ENCODE measurements at regions not wholly inside any gene's neighbourhood (a gene's known extent, or its start where the extent isn't known, plus 50 kb on each side); places are given as distances from the start of the nearest gene placed in this dataset.
"Not testable (repeated sequence)": the region's sequence is repeated elsewhere in the genome, so short reads cannot be mapped to it uniquely, and the experiment has no call there.

DNA sequence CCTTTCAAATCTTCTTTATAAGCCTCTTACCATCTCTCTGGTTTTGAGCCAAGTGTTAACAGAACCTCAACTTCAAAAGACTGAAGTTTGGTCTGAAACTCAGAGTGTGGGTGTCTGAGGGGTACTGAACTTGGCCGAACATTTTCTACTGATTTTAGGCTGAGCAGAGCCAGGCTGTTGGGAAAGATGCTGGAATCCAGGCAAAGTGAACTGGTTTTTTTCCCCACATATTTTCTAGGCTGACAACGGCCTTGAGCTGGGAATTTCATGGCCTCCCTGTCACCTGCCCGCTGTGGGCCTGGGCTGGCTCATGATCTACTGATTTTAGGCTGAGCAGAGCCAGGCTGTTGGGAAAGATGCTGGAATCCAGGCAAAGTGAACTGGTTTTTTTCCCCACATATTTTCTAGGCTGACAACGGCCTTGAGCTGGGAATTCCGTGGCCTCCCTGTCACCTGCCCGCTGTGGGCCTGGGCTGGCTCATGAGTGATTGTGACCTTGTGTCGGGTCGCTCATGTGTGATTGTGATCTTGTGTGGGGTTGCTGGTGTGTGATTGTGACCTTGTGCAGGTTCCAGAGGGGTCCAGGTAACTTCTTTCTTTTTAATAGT is 204.4 kb downstream of the NPIPB11 start:
- DNase-seq (ENCODE audit: low read depth in 2 of 3, low spot score in 2 of 3), result not testable (repeated sequence)

GRCh38 chr16:29201296-29202024 is 205.1 kb downstream of the NPIPB11 start:
- not testable (repeated sequence) for DNase-seq (ENCODE audit: low read depth in 2 of 3, low spot score in 2 of 3)

DNA sequence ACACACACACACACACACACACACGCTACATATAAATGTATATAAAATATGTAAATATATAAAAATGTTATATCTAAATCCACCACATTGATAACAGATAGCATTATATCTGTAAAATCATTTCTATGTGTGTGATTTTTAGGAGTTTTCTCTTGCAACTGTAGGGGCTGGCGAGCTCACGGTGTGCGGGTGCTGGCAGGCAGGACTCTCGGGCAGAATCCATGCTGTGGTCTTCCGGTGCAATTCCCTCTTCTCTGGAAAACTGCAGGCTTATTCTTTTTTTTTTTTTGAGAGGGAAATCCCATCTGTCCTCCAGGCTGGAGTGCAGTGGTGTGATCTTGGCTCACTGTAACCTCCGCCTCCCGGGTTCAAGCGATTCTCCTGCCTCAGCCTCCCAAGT is 205.8 kb downstream of the NPIPB11 start:
- DNase-seq (ENCODE audit: low read depth in 2 of 3, low spot score in 2 of 3), result not testable (repeated sequence)

DNA sequence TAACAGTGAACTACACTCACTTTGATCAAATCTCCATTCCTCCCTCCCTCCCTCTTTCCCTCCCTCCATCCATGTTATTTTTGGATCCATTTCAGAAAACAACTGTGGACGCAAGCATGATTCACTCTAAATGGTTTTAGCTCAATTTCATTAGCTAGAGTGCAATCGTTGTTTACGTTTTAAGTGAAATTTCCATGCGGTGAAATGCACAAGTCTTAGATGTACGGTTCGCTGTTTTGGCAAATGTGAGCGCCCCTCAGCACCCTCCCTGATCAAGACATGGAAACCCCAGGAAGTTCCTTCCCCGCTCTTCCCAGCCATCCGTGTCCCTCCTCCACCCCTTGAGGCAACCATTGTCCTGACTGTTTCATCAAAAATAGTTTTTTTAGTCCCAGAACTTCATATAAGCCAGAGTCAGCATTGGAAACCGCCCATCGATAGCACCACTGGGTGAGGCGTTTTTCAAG is 206.3 kb downstream of the NPIPB11 start:
- DNase-seq (ENCODE audit: low read depth in 2 of 3, low spot score in 2 of 3), result not testable (repeated sequence)

- not testable (repeated sequence) for DNase-seq (ENCODE audit: low read depth in 2 of 3, low spot score in 2 of 3)
Observed at GRCh38 chr16:29199626-29200025, 206.9 kb downstream of the NPIPB11 start.

- no peak for DNase-seq (ENCODE audit: low read depth in 2 of 3, low spot score in 2 of 3)
Observed at GRCh38 chr16:29198731-29199521, 207.6 kb downstream of the NPIPB11 start.

- no peak for DNase-seq (ENCODE audit: low read depth in 2 of 3, low spot score in 2 of 3)
Observed at GRCh38 chr16:29198231-29198630, 208.3 kb downstream of the NPIPB11 start.

DNA sequence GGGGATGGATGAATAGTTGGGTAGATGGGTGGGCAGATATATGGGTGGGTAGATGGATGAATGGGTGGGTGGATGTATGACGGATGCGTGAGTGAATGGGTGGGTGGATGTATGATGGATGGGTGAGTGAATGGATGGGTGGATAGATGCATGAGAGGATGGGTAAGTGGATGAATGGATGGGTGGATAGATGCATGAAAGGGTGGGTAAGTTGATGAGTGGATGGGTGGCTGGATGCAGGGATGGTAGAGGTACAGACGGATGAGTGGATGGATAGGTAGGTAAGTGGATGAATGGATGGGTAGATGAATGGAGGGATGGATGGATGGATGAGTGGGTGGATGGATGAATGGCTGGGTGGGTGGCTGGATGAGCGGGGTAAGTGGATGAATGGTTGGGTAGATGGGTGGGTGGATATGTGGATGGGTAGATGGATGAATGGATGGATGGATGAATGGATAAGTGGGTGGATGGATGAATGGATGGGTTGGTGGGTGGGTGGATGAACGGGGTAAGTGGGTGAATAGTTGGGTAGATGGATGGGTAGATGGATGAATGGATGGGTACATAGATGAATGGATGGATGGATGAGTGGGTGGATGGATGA is 208.9 kb downstream of the NPIPB11 start:
- DNase-seq (ENCODE audit: low read depth in 2 of 3, low spot score in 2 of 3), result not testable (repeated sequence)

- DNase-seq (ENCODE audit: low read depth in 2 of 3, low spot score in 2 of 3), result not testable (repeated sequence)
Observed at GRCh38 chr16:29196746-29197145, 209.8 kb downstream of the NPIPB11 start.

DNA sequence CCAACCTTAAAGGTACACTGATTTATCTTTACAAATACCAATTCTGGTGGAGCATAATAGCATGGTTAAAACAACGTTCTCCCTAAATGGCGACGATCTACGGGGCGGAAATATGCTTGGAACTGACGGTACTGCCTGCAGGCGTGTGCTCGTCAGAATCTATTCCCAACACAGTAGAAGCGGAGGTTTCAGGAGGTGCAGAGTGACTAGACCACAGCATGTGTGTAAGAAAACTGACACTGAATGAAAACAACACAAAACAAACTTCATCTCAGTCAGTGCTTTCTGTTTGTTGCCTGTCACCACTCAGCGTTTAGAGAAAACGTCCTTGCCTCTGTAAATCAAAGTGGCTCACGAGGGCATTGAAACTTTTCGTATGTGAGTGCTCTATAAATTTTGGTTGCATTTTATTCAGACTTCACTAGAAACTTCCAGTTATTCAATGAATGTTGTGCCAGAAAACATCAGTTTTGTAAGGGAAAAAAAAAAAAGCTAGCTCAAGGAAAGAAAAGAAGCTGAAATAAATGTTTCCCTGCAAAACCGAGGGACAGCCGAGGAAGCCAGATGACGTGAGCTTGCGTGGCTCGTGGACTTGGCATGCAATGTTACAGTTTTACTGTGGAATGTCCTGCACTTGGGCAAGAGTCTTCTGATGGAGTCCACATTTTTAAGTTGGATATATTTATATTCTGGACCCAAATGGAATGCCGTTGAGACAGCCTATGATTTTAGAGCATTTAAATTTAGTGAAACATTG is 210.4 kb downstream of the LAT start:
- DNase-seq (ENCODE audit: low read depth in 2 of 3, low spot score in 2 of 3), result not testable (repeated sequence)

- DNase-seq (ENCODE audit: low read depth in 2 of 3, low spot score in 2 of 3), result not testable (repeated sequence)
Observed at GRCh38 chr16:29194185-29194844, 209.5 kb downstream of the LAT start.

GRCh38 chr16:29193634-29194033 is 208.8 kb downstream of the LAT start:
- not testable (repeated sequence) for DNase-seq (ENCODE audit: low read depth in 2 of 3, low spot score in 2 of 3)

DNA sequence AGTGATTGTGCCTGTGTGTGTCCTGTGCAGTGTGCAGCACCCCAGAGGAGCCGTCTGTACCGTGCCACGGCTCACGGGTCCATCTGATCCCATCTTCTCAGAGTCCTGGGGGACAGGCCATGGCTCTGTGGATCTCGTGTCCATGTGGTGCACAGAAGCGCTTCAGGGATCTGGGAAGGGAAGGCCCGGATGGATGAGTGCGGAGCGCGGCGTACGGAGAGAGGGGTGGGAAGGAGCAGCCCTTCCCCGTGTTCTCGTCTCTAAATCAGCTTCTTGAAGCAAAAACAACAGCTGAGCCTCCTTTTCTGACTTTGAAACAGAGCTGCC is 208.4 kb downstream of the LAT start:
- not testable (repeated sequence) for DNase-seq (ENCODE audit: low read depth in 2 of 3, low spot score in 2 of 3)

GRCh38 chr16:29192329-29193247 is 207.7 kb downstream of the LAT start:
- DNase-seq (ENCODE audit: low read depth in 2 of 3, low spot score in 2 of 3), result no peak

GRCh38 chr16:29191636-29192180 is 206.9 kb downstream of the LAT start:
- not testable (repeated sequence) for DNase-seq (ENCODE audit: low read depth in 2 of 3, low spot score in 2 of 3)

DNA sequence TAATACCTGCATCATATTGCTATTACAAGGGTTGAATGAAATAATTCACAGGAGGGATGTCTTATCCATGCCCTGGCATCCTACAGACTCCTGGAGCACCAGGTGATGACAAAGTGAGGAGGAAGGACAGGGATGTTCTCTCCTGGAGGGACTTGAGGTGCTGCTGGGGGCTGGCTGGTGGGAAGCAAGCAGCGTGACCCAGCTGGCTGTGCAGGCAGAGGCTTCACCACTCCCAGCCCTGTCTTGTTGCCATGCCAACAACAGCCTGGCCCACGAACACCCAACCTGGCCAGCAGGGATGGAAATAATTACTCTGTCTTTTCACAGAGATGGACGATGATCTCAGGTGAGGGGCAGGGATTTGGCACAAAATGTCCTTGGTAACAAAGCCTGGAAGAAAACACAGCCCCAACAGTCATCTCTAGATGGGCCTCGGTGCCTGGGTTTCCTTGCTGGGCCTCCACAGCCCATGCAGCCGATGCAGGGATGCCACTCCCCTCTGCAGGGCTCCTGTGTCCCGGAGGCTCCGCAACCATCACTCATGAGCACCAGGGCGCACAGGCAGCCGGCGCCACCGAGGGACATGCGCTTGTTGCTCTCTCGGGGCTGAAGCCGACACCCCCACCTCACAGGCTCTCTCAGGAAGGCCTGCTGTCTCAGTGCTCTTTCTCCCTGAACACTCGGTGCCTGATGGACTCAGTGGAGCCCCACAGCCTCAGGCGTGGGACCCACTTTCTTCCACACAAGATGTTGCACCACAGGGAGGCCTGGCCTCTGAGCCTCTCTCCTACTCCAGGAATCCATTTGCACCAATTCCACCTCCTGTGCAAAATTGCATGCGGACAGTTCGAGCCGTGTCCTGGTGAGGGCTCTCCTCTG is 205.9 kb downstream of the LAT start:
- DNase-seq (ENCODE audit: low read depth in 2 of 3, low spot score in 2 of 3), result not testable (repeated sequence)

DNA sequence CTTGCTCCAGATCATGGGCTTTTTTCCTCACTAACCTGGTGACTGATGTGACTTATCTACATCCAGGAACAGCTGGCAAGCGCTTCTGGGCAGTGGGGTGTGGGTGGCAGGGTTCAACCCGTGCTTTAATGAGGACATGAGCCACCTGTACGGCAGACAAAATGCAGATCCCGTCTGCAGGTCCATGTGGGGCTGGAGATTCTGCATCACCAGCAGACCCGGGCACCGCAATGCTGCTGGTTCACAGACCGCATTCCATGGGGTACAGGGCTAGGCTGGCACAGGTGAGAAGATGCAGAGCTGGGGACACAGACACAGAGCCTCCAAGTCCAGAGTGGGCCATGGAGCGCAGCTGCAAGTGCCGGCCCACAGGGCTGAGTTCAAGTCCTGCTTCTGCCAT is 204.0 kb downstream of the LAT start:
- not testable (repeated sequence) for DNase-seq (ENCODE audit: low read depth in 2 of 3, low spot score in 2 of 3)

Data from activated CD8-positive, alpha-beta memory T cell treated with anti-CD3 and anti-CD28 coated beads for 48 hours (primary cell).